LoVo (cell line): ENCODE measurements at regions not wholly inside any gene's neighbourhood (a gene's known extent, or its start where the extent isn't known, plus 50 kb on each side); places are given as distances from the start of the nearest gene placed in this dataset.

Experiments
- DNase-seq: peaks from one replicate; pipeline ENCODE4 v3.0.0-alpha.2; 2016; ENCODE audit warnings: low spot score

GRCh38 chr16:5442986-5443385 lies 345.4 kb upstream of the EEF2KMT start:
- DNase-seq = no peak

- no peak for DNase-seq
These were observed 344.5 kb upstream of the EEF2KMT start for GRCh38 chr16:5442054-5442453.

GRCh38 chr16:5438591-5438990 lies 341.0 kb upstream of the EEF2KMT start:
- DNase-seq = no peak

GRCh38 chr16:5433587-5433986 lies 336.0 kb upstream of the EEF2KMT start:
- no peak for DNase-seq

GRCh38 chr16:5432166-5432565 lies 334.6 kb upstream of the EEF2KMT start:
- DNase-seq = no peak

- no peak for DNase-seq
These were observed 333.0 kb upstream of the EEF2KMT start for GRCh38 chr16:5430598-5430997.

GRCh38 chr16:5428932-5429331 lies 331.3 kb upstream of the EEF2KMT start:
- no peak for DNase-seq

- no peak for DNase-seq
These were observed 330.0 kb upstream of the EEF2KMT start for GRCh38 chr16:5427571-5427970.

GRCh38 chr16:5422643-5423496 lies 325.3 kb upstream of the EEF2KMT start:
- DNase-seq = no peak

GRCh38 chr16:5422047-5422446 lies 324.5 kb upstream of the EEF2KMT start:
- DNase-seq = no peak

GRCh38 chr16:5416013-5416412 lies 318.4 kb upstream of the EEF2KMT start:
- no peak for DNase-seq

- no peak for DNase-seq
These were observed 317.5 kb upstream of the EEF2KMT start for GRCh38 chr16:5415123-5415522.

GRCh38 chr16:5412731-5413130 lies 315.1 kb upstream of the EEF2KMT start:
- DNase-seq = no peak

- no peak for DNase-seq
These were observed 300.6 kb upstream of the EEF2KMT start for GRCh38 chr16:5398203-5398602.

GRCh38 chr16:5396880-5397279 lies 299.3 kb upstream of the EEF2KMT start:
- DNase-seq = no peak

GRCh38 chr16:5393070-5393469 lies 295.5 kb upstream of the EEF2KMT start:
- no peak for DNase-seq

GRCh38 chr16:5386989-5387388 lies 289.4 kb upstream of the EEF2KMT start:
- DNase-seq = no peak

- DNase-seq = no peak
These were observed 288.2 kb upstream of the EEF2KMT start for GRCh38 chr16:5385811-5386210.

GRCh38 chr16:5385115-5385514 lies 287.5 kb upstream of the EEF2KMT start:
- no peak for DNase-seq

GRCh38 chr16:5383737-5384136 lies 286.1 kb upstream of the EEF2KMT start:
- no peak for DNase-seq

GRCh38 chr16:5382484-5382883 lies 284.9 kb upstream of the EEF2KMT start:
- no peak for DNase-seq

GRCh38 chr16:5381481-5381880 lies 283.9 kb upstream of the EEF2KMT start:
- no peak for DNase-seq

- DNase-seq = no peak
These were observed 282.4 kb upstream of the EEF2KMT start for GRCh38 chr16:5379954-5380353.

GRCh38 chr16:5378531-5378930 lies 280.9 kb upstream of the EEF2KMT start:
- no peak for DNase-seq
